Coronary artery (tissue), 2 donors: ENCODE measurements at regions not wholly inside any gene's neighbourhood (a gene's known extent, or its start where the extent isn't known, plus 50 kb on each side); places are given as distances from the start of the nearest gene placed in this dataset.

Source experiments
- DNase-seq: peaks from one replicate; pipeline ENCODE4 v3.0.0-alpha.2; 2017; ENCODE audit warnings: low spot score
- H3K27ac ChIP-seq, 2 donors: fragments of 200-600 bp; sonication (generic); one replicate each; pipeline ENCODE4 v1.5.1; 2016 to 2019
- H3K4me3 ChIP-seq: fragments of 200-600 bp; sonication (generic); 2 replicates; pipeline ENCODE4 v1.5.1; 2016; ENCODE audit warnings: mild to moderate bottlenecking, moderate library complexity
- TF ChIP-seq, protein P1 (sequence below): fragments of 200-600 bp; sonication (generic); IDR thresholded peaks from one replicate; pipeline ENCODE4 v1.5.1; 2019; ENCODE audit warnings: antibody characterized with exemption

- Histone ChIP-seq H3K4me3 (no peak overlapping the region), H3K27ac (no peak overlapping the region)
- TF ChIP-seq, protein P1, sequence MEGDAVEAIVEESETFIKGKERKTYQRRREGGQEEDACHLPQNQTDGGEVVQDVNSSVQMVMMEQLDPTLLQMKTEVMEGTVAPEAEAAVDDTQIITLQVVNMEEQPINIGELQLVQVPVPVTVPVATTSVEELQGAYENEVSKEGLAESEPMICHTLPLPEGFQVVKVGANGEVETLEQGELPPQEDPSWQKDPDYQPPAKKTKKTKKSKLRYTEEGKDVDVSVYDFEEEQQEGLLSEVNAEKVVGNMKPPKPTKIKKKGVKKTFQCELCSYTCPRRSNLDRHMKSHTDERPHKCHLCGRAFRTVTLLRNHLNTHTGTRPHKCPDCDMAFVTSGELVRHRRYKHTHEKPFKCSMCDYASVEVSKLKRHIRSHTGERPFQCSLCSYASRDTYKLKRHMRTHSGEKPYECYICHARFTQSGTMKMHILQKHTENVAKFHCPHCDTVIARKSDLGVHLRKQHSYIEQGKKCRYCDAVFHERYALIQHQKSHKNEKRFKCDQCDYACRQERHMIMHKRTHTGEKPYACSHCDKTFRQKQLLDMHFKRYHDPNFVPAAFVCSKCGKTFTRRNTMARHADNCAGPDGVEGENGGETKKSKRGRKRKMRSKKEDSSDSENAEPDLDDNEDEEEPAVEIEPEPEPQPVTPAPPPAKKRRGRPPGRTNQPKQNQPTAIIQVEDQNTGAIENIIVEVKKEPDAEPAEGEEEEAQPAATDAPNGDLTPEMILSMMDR, result no peak
- DNase-seq, result no peak
Observed at GRCh38 chr9:73617586-73617985, 465.9 kb downstream of the ANXA1 start.

GRCh38 chr9:73640971-73641370, 489.3 kb downstream of the ANXA1 start:
- H3K4me3 ChIP-seq, result no peak overlapping the region
- no peak for DNase-seq
- no peak overlapping the region for H3K27ac ChIP-seq
- TF ChIP-seq, protein P1, result no peak

DNA sequence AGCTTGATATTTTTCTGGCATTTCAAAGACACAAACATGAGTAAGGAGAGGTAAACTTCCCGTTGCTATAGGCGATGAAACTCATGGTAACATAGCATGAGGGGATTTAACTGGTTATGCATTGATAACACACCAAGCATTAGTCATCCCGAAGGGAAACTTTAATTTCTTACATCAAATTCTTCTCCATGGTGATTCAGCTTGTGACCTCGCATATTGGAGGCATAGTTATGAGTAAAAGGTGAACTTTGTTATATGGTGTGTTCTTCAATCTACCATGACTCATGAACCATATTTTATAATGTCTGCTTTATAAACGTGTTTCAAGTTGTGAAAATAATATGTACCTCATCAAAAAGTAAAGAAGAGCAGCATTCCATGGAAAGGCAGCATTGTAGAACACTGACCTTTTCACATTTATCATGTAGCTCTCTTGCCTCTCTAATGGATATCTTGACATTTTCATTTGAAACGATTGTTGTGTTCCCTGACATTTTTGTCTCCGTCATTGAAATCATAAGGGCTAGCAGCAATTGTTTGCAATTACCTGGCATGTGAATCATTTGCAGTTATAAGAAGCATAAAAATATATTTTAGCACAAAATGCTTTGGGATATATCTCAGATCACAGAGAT, 491.8 kb downstream of the ANXA1 start:
- Histone ChIP-seq H3K4me3 (no peak overlapping the region), H3K27ac (no peak overlapping the region)
- DNase-seq, result no peak
- TF ChIP-seq, protein P1, result no peak

- Histone ChIP-seq H3K27ac (no peak overlapping the region), H3K4me3 (no peak overlapping the region)
- no peak for DNase-seq
- TF ChIP-seq, protein P1, result no peak
Observed at GRCh38 chr9:73647560-73647959, 495.9 kb downstream of the ANXA1 start.

DNA sequence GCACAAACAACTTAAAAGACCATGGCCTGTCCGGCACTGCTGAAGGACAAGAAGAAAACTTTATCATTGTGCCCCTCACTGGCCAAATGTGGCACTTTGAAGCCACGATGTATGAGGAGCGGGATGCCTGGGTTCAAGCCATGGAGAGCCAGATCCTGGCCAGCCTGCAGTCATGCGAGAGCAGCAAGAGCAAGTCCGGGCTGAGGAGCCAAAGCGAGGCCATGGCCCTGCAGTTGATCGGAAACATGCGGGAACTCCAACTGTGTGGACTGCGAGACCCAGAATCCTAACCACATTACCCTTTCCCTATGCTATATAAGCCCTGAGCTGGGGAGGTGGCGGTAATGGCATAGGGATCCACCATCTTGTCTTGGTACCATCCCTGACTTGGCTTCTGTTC, 497.9 kb downstream of the ANXA1 start:
- no peak for DNase-seq
- Histone ChIP-seq H3K27ac (no peak overlapping the region), H3K4me3 (no peak overlapping the region)
- TF ChIP-seq, protein P1, result no peak

- Histone ChIP-seq H3K27ac (no peak overlapping the region), H3K4me3 (no peak overlapping the region)
- DNase-seq, result no peak
- TF ChIP-seq, protein P1, result no peak
Observed at GRCh38 chr9:73655363-73655762, 503.7 kb downstream of the ANXA1 start.

DNA sequence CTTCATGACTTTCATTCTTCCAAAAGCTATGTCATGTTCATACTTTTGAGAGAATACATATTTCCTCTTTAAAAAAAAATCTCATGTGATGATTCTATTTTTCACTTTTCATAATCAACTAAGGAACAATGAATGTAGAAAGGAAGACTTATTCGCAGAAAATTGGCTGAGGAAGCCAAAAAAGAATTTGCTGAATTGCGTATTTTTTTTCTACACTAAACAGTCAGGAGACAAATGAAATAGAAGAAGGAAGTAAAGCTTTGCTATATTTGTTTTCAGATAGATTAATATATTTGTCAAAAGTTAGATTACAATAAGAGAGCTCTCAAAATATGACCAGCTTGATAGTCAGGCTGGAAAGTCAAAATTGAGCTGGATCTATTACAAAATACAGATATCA, 504.2 kb downstream of the ANXA1 start:
- no peak overlapping the region for H3K4me3 ChIP-seq
- no peak overlapping the region for H3K27ac ChIP-seq
- no peak for DNase-seq
- TF ChIP-seq, protein P1, result no peak
